ENCODE measurements at regions not wholly inside any gene's neighbourhood (a gene's known extent, or its start where the extent isn't known, plus 50 kb on each side); places are given as distances from the start of the nearest gene placed in this dataset.

DNA sequence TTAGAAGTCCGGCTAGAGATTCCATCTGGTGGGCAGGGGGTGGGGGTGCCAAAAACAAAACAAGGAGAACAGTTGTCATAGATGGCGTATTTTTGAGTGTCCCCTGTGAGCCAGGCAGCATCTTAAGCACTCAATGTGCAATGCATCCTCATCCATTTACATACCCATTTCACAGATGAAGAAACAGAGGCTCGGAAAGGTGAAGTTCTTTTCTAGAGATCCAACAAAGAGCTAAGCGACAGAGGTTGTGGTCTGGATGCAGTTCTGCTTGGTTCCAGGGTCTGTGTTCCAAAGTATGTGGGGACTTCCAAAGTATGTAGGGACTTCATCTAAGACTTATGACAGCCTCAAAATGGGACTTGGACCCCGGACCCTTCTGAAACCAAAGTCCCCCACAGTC lies 277.8 kb downstream of the MN1 start:
- no peak for DNase-seq

- no peak for DNase-seq
Observed at GRCh38 chr22:27525711-27526110, 275.8 kb downstream of the MN1 start.

- DNase-seq, result no peak
Observed at GRCh38 chr22:27526901-27527300, 274.7 kb downstream of the MN1 start.

DNA sequence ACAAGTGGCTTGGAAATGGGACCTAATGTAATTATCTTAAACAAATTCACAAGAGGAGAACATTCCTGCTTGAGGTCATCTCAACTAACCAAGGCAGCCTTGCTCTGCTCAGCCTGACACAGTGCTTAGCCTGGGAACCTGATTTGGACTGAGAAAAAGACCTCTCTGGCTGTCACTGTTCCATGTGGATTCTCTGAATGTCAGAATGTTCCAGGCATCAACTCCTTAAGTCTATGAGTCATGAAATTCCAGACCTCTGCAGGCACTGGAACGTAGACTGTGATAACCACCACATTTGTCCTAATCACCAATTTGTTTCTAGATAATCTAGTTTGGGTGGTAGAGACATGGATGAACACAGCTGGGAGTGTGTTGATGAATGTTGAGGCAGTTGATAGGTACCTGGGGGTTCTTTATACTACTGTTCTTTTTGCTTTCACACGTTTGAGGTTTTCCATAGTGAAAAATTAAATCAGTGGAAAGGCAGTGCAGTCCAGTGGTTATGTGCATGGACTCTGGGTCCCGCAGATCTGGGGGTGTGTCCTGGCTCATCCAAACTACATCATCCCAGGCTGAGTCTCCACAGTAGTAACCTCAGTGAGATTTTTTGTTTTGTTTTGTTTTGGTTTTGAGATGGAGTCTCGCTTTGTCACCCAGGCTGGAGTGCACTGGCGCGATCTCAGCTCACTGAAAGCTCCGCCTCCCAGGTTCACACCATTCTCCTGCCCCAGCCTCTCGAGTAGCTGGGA lies 269.6 kb downstream of the MN1 start:
- no peak for DNase-seq

GRCh38 chr22:27533105-27533745 lies 268.3 kb downstream of the MN1 start:
- DNase-seq, result no peak

DNA sequence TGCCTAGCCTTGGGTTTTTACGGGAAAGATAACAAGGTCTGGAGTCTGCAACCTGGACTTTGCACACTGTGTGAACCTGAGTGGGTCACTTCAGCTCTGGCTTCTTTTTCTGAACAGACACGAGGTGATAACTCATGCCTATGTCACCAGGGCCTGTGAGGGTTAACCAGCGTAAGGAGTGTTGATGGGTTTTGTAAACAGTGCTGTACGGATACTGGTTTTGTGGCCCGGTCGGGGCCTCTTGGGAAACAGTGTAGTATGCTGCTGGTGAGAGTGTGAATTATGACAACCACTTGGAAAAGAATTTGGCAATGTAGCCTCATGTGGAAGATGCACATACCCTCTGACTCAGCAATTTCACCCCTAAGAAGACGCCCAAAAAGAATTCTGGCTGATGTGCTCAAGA lies 266.8 kb downstream of the MN1 start:
- DNase-seq, result peak; percentile 11

DNA sequence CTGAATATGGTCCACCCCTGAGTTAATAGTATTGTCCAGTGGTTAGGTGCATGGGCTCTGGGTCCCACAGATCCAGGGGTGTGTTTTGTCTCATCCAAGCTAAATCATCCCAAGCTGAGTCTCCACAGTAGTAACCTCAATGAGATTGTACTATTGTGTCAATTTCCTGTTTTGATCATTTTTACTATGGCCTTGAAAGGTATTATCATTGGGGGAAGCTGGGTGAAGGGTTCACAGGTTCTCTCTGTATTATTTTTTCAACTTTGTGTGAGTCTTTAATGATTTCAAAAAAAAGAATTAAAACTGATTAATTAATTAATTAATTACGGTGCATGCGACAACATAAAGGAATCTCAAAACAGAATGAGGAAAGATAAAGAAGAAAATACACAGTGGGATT lies 266.1 kb downstream of the MN1 start:
- DNase-seq, result no peak

DNA sequence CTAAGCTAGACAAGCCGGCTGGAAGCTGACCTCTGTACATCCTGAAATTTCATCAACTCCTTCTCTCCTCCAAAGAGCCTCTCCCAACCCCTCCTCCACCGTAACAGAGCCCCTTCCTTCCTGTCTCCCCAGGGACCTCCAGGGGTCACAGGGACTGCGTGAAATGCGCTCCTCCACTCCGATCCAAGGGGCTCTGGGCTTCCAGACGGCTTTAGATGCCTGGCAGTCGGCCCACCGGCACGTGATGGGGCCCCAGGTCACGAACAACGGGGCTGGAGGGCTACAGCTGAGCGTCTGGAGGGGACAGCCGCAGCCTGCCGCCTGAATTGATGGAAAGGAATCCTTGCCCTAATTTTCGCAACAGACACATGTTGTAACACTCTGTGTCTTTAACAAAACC lies 264.1 kb downstream of the MN1 start:
- no peak for DNase-seq

DNA sequence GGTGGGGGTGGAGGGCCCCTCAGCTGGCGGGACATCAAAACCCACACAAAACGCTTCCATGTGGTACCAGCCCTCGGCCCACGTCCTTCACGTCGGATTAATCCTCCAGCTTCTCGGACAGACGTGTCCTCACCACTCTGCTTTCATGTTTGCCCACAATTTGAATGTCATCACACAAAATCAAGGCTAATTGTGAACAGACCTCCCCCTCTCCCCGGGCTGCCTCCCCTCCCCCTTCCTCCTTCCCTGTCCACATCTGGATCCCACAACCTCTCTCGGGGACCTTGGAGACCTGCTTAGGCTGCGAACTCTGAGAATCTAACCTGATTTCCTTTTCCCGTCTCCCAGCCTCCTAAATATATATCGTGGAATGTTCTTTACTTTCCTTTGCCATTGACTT lies 262.9 kb downstream of the MN1 start:
- DNase-seq, result no peak

- no peak for DNase-seq
Observed at GRCh38 chr22:27540247-27540646, 261.3 kb downstream of the MN1 start.

DNA sequence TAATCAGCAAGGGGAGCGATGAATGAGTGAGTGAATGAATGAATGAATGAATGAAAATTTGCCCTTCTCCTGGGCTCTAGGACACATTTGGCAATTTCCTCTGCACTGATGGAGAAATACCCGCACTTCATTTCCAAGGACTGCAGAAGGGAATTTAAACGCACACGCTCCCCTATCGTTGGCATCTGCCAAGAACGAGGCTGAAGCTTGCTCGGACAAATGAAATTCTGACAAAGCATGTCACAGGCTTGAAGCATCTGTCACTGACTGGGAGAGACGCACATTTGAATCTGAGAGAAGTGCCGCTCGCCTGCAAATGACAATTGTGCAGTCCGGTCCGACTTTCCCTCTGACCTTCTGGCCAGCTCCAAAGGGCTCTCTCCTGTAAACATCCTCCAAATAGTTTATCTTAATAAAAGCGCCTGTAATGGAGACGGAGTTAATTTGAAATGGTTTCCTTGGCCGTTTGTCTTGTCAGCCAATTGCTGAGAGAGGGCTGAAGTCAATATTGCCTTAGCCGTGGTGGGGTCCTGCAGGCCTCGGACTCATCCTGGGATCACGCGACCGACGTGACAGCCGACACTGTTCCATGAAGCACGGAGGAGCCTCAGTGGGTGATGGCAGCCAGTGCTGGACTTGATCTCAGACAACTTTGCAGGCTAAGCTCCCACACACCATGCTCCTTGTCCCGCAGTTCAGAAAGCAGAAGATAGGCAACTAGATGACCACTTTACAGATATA lies 260.7 kb downstream of the MN1 start:
- DNase-seq, result no peak

GRCh38 chr22:27541836-27542235 lies 259.7 kb downstream of the MN1 start:
- DNase-seq, result no peak

DNA sequence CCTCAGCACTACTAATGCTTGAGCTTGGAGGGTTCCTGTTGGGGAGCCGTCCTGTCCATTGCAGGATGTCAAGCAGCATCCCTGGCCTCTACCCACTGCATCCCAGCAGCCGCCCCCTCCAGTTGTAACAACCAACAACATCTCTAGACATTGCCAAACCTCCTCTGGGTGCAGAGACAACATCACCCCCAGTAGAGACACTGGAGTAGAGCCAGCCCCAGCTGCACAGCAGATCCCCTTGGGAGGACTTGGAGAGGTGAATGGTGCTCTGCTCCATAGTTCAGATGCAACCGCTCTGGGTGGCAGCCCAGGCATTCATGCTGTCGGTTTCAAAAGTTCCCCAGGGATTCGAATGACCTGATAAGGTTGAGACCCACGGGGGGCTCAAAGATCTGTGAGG lies 259.0 kb downstream of the MN1 start:
- no peak for DNase-seq

DNA sequence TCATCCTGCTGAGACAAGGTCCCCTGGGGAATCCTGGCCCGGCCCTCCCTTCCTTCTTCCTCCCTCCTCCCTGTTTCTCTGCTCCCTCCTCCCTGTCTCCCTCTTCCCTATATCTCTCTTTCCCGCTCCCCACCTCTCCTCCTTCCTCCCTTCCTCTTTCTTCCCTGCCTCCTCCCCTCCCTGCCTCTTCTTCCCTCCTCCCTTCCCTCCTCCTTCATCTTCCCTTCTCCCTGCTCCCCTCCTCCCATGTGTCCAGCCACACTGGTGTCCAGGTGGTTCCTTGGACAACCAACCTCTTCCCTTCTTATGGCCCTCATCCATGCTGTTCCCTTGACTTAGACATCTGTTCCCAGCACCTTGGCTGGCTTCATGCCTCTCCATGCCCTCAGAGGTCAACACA lies 258.1 kb downstream of the MN1 start:
- no peak for DNase-seq

DNA sequence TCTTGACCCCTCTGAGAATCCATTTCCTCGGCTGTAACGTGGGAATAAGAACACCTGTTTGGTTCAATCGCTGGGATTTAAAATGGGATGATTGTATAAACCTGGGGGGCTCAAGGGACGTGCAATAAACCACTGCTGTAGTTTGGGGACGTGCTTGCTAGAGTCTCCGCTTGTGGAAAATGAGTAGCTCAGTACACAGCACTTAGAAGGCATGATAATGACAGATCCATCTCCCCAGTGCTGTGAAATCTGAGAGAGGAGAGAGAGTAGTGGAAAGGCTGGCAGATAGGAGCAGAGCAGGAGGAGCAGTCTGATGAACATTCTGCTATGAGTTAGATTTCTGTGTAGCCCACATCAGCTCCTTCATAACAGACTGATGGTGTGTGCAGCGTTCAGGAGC lies 256.5 kb downstream of the MN1 start:
- no peak for DNase-seq

GRCh38 chr22:27546157-27546935 lies 255.2 kb downstream of the MN1 start:
- DNase-seq, result peak; percentile 45

- DNase-seq, result no peak
Observed at GRCh38 chr22:27551402-27551801, 250.2 kb downstream of the MN1 start.

- DNase-seq, result no peak
Observed at GRCh38 chr22:27552176-27552575, 249.4 kb downstream of the MN1 start.

- no peak for DNase-seq
Observed at GRCh38 chr22:27552863-27553262, 248.7 kb downstream of the MN1 start.

DNA sequence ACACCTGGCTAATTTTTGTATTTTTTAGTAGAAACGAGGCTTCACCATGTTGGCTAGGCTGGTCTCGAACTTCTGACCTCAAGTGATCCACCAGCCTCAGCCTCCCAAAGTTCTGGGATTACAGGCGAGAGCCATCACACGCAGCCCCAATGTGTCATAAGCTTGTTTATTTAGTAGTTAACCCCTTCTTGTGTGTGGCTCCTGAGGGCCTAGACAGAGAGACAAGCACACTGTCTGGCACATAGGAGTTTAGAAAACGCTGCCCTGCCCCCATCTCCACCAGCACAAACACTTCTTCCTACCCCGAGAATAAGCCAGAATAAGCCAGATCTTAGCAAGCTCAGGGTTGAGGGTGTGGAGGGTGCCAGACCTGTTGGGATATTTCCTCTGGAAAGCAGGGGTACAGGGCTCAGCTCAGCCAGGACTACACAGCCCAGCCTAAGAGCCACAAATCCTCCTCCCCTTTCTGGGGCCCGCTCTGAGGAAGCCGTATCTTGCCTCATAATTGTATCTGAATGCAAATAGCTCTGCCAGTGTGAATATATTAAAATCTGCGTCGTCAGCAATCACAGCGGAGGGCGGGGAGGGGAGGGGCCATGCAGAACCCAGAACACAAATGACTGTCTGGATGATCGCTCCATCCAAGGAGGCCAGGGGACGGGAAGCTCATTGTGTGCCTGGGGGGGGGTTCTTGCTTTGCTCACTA lies 247.3 kb downstream of the MN1 start:
- DNase-seq, result no peak

- DNase-seq, result no peak
Observed at GRCh38 chr22:27554841-27555456, 246.6 kb downstream of the MN1 start.

- no peak for DNase-seq
Observed at GRCh38 chr22:27556371-27556770, 245.2 kb downstream of the MN1 start.

Measured in MV-4-11 (cell line).